ENCODE measurements at regions not wholly inside any gene's neighbourhood (a gene's known extent, or its start where the extent isn't known, plus 50 kb on each side); places are given as distances from the start of the nearest gene placed in this dataset.
"Not testable (repeated sequence)": the region's sequence is repeated elsewhere in the genome, so short reads cannot be mapped to it uniquely, and the experiment has no call there.

DNA sequence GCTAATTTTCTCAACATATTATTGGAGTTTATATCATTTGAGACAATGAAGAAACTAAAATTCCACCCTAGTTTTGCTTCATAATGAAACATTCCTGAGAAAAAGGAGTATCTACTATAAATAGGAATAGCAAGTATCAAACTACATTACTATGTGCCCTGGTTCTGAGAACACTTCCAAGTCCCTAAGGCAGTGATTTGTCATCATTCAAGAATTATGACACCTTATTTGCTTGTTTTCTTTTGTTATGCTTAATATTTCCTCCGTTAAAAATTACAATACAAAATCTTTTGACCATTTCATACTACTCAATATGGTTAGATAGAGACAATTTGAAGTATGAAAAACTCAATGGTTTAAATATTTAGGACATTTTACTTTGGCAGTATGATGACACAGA is 707.8 kb upstream of the GOLIM4 start:
- no peaks in the 10 kb centered on the region for H3K36me3 ChIP-seq (ENCODE audit: control insufficient read depth, insufficient read depth, low read length)
- H3K4me3 ChIP-seq (replicated peaks; ENCODE audit: low read depth, low read length) = no peak overlapping the region
- TF ChIP-seq CTCF (IDR thresholded peaks at IDR 0.05; ENCODE audit: insufficient read depth, low read length, poor library complexity, severe bottlenecking) = no peak
- H3K27me3 ChIP-seq (replicated peaks; ENCODE audit: control insufficient read depth, insufficient read depth, low read length) = no peaks in the 10 kb centered on the region
- no peak for DNase-seq (ENCODE audit: extremely low read depth, insufficient read length)

DNA sequence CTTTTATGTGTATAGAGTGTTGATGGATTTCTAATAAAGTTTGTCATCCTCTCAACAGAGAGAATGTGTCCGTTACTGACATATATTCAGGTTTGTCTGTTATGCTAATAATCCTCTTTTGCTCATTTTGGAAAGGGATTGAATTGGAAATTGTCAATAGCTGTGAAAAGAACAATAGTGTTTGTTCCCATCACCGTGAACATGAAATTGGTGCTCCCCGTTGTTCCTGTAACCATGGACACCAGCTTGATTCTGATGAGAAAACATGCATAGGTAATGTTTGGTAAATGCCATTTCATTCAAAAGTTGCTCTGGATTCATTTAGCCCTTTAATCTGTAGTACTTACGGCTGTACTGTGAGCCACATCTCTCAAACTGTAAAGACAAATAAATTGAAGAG is 707.0 kb upstream of the GOLIM4 start:
- TF ChIP-seq CTCF (IDR thresholded peaks at IDR 0.05; ENCODE audit: insufficient read depth, low read length, poor library complexity, severe bottlenecking) = no peak
- DNase-seq (ENCODE audit: extremely low read depth, insufficient read length) = no peak
- Histone ChIP-seq H3K4me3 (replicated peaks; ENCODE audit: low read depth, low read length) (no peak overlapping the region), H3K27me3 (replicated peaks; ENCODE audit: control insufficient read depth, insufficient read depth, low read length) (no peaks in the 10 kb centered on the region), H3K36me3 (ENCODE audit: control insufficient read depth, insufficient read depth, low read length) (no peaks in the 10 kb centered on the region)

GRCh38 chr3:168801794-168802193 is 706.1 kb upstream of the GOLIM4 start:
- Histone ChIP-seq H3K27me3 (replicated peaks; ENCODE audit: control insufficient read depth, insufficient read depth, low read length) (no peaks in the 10 kb centered on the region), H3K36me3 (ENCODE audit: control insufficient read depth, insufficient read depth, low read length) (no peaks in the 10 kb centered on the region), H3K4me3 (replicated peaks; ENCODE audit: low read depth, low read length) (no peak overlapping the region)
- no peak for TF ChIP-seq CTCF (IDR thresholded peaks at IDR 0.05; ENCODE audit: insufficient read depth, low read length, poor library complexity, severe bottlenecking)
- DNase-seq (ENCODE audit: extremely low read depth, insufficient read length) = no peak

- TF ChIP-seq CTCF (IDR thresholded peaks at IDR 0.05; ENCODE audit: insufficient read depth, low read length, poor library complexity, severe bottlenecking) = no peak
- H3K4me3 ChIP-seq (replicated peaks; ENCODE audit: low read depth, low read length) = no peak overlapping the region
These were observed 700.6 kb upstream of the GOLIM4 start for GRCh38 chr3:168796339-168796738.

DNA sequence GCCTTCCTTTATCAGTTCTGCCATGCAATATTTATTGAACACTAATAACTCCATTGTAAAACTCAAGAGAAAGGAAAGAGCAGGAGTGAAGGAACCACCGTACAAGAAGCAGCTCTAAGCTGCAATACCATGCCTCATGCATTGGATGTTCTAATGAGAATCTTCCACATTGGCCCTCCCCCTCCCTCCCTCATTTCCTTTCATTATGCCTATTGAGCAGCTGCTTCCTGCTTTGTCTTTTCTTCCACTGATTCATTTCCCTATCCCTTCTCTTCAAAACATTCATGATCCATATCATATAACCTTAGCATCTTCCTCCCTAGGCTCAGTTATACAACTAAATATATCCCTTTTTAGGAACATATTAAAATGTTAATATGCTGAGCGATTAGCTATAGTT is 698.7 kb upstream of the GOLIM4 start:
- no peak for TF ChIP-seq CTCF (IDR thresholded peaks at IDR 0.05; ENCODE audit: insufficient read depth, low read length, poor library complexity, severe bottlenecking)
- no peak overlapping the region for H3K4me3 ChIP-seq (replicated peaks; ENCODE audit: low read depth, low read length)
- DNase-seq (ENCODE audit: extremely low read depth, insufficient read length) = no peak
- H3K36me3 ChIP-seq (ENCODE audit: control insufficient read depth, insufficient read depth, low read length) = no peaks in the 10 kb centered on the region
- no peaks in the 10 kb centered on the region for H3K27me3 ChIP-seq (replicated peaks; ENCODE audit: control insufficient read depth, insufficient read depth, low read length)

More at GRCh38 chr3:168796339-168796738, 700.6 kb upstream of the GOLIM4 start:
- Histone ChIP-seq H3K27me3 (replicated peaks; ENCODE audit: control insufficient read depth, insufficient read depth, low read length) (no peaks in the 10 kb centered on the region), H3K36me3 (ENCODE audit: control insufficient read depth, insufficient read depth, low read length) (no peaks in the 10 kb centered on the region)
- no peak for DNase-seq (ENCODE audit: extremely low read depth, insufficient read length)

- Histone ChIP-seq H3K36me3 (ENCODE audit: control insufficient read depth, insufficient read depth, low read length) (no peaks in the 10 kb centered on the region), H3K27me3 (replicated peaks; ENCODE audit: control insufficient read depth, insufficient read depth, low read length) (no peaks in the 10 kb centered on the region), H3K4me3 (replicated peaks; ENCODE audit: low read depth, low read length) (no peak overlapping the region)
- no peak for TF ChIP-seq CTCF (IDR thresholded peaks at IDR 0.05; ENCODE audit: insufficient read depth, low read length, poor library complexity, severe bottlenecking)
- DNase-seq (ENCODE audit: extremely low read depth, insufficient read length) = no peak
These were observed 686.5 kb upstream of the GOLIM4 start for GRCh38 chr3:168782193-168782592.

DNA sequence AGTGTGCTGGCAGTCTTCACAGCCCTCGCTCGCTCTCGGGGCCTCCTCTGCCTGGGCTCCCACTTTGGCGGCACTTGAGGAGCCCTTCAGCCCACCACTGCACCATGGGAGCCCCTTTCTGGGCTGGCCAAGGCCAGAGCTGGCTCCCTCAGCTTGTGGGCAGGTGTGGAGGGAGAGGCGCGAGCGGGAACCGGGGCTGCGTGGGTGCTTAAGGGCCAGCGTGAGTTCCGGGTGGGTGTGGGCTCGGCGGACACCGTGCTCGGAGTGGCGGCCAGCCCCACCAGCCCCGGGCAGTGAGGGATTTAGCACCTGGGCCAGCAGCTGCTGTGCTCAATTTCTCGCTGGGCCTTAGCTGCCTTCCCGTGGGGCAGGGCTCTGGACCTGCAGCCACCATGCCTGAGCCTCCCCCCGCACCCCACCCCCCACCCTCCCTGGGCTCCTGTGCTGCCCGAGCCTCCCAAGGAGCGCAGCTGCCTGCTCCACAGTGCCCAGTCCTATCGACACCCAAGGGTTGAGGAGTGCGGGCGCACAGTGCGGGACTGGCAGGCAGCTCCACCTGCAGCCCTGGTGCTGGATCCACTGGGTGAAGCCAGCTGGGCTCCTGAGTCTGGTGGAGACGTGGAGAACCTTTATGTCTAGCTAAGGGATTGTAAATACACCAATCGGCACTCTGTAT is 684.4 kb upstream of the GOLIM4 start:
- H3K27me3 ChIP-seq (replicated peaks; ENCODE audit: control insufficient read depth, insufficient read depth, low read length); DNase-seq (ENCODE audit: extremely low read depth, insufficient read length); H3K36me3 ChIP-seq (ENCODE audit: control insufficient read depth, insufficient read depth, low read length); H3K4me3 ChIP-seq (replicated peaks; ENCODE audit: low read depth, low read length): not testable (repeated sequence)

Measured in GM06990 (cell line).